Retinal pigment epithelial cell (primary cell): ENCODE measurements at regions not wholly inside any gene's neighbourhood (a gene's known extent, or its start where the extent isn't known, plus 50 kb on each side); places are given as distances from the start of the nearest gene placed in this dataset.
A peak's percentile ranks its signal among the peaks of the same experiment; 100 is the strongest.
"Not testable (repeated sequence)": the region's sequence is repeated elsewhere in the genome, so short reads cannot be mapped to it uniquely, and the experiment has no call there.

Experiments
- DNase-seq: peaks from one replicate; pipeline ENCODE4 v3.0.0-alpha.2; 2010; ENCODE audit warnings: low read depth
- H3K4me3 ChIP-seq: 2 replicates; pipeline ENCODE4 v1.5.1; 2011; ENCODE audit warnings: mild to moderate bottlenecking, low read length, control low read depth, moderate library complexity
- TF ChIP-seq, protein P1 (sequence below): conservative IDR thresholded peaks from 2 replicates; pipeline ENCODE4 v1.5.1; 2011; ENCODE audit warnings: low read depth, low read length, control low read depth, inconsistent platforms

DNA sequence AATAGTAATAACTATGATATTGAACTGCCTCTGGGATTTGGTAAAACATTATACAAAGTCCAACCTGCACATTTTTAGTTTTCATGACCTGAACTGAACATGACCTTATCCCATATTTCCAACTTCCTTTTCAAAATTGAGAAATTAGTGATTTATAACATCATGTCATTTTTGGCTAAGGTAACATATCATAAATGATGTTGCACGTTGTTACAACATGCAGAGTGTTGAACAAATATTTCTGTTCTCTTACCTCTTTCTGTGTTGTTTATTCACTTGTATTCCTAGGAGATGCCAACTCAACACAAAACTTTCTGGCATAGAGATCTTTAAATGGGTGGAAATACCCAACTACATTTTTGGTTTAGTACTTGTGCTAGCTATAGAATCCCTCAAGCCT lies 496.0 kb downstream of the SLC6A15 start:
- TF ChIP-seq, protein P1, sequence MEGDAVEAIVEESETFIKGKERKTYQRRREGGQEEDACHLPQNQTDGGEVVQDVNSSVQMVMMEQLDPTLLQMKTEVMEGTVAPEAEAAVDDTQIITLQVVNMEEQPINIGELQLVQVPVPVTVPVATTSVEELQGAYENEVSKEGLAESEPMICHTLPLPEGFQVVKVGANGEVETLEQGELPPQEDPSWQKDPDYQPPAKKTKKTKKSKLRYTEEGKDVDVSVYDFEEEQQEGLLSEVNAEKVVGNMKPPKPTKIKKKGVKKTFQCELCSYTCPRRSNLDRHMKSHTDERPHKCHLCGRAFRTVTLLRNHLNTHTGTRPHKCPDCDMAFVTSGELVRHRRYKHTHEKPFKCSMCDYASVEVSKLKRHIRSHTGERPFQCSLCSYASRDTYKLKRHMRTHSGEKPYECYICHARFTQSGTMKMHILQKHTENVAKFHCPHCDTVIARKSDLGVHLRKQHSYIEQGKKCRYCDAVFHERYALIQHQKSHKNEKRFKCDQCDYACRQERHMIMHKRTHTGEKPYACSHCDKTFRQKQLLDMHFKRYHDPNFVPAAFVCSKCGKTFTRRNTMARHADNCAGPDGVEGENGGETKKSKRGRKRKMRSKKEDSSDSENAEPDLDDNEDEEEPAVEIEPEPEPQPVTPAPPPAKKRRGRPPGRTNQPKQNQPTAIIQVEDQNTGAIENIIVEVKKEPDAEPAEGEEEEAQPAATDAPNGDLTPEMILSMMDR, result no peak
- DNase-seq, result no peak
- no peak overlapping the region for H3K4me3 ChIP-seq

DNA sequence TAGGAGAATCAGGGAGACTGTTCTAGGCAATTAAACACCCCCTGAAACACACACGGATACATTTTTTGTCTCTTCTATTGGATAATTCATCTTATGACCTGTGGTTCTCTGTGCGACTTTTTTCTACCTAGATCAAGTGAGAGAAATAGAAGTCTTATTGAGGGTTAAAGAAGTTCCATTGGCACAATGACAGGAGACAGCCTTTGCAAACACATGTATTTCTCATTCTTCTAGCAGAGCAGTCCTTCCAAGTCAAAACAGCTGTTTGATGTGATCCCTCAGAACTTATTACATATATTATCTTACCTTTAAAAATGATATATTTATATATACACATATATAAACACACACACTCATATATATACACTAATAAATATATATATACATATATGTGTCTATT lies 496.7 kb downstream of the SLC6A15 start:
- no peak overlapping the region for H3K4me3 ChIP-seq
- no peak for DNase-seq
- TF ChIP-seq, protein P1, result no peak

DNA sequence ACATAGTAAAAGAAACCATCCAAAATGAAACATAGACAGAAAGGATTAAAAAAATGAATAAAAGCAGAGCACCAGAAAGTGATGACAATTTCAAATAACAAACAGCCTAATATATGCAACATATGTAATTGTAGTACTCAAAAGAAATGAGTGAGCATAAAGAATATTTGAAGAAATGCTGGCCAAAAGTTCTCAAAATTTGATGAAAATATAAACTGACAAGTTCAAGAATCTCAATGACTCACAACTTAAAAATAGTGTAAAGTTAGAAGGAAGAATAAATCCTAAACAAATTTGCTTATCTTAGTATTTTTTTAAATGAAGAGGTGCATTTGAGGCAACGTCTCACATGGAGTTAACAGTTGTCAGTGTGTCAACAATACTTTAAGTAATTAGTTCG lies 498.9 kb downstream of the SLC6A15 start:
- no peak overlapping the region for H3K4me3 ChIP-seq
- TF ChIP-seq, protein P1, result no peak
- peak; percentile 31 for DNase-seq

DNA sequence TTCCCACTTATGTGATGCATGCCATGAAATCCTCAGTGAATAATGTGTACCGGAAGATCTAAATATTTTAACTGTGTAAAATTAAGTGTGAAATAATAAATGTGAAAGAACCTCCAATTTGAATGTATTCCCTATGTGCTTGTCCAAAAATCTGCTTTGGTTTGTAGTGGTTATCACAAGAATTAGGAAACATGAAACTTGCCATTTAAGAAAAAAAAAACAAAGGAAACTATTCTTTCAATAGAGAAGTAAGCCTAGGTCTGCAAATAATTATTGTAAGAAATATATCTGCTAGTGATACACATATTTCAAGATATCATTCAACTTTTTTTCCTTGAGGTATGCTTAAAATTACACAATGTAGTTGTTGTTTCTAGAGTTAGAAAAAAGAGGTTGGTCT lies 500.4 kb downstream of the SLC6A15 start:
- no peak overlapping the region for H3K4me3 ChIP-seq
- no peak for DNase-seq
- TF ChIP-seq, protein P1, result no peak

DNA sequence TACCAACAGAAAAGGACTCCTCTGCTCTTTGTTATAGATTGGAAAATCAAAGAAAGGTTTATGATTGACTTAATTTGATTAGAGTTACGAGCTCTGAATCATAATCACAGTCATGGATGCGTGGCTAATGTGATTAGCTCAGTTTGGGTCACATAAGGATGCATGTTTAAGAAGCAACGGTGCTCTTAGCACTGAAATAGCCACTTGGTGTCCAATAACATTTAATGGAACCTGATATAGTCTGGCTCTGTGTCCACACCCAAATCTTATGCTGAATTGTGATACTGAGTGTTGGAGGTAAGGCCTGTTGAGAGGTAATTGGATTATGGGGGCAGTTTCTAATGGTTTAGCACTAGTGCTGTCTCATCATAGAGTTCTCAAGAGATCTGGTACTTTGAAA lies 501.6 kb downstream of the SLC6A15 start:
- TF ChIP-seq, protein P1, result no peak
- DNase-seq, result peak; percentile 72
- H3K4me3 ChIP-seq, result no peak overlapping the region

DNA sequence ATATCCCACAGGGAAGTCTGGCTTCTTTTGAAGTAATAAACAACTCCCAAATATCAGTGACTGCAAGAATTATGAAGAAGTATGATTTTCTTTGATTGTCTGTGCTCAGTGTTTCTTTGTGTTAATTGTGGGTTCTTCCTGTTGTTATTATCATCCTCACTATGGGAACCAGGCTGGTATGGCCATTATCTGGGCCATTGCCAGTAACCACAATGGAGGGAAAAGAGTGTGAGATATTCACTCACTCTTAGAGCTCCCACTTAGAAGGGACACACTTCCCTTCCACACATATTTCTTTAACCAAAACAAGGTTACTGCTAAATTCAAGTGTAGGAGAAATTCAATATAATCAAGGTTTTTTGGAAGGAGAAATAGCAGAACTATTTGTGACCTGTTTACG lies 503.7 kb downstream of the SLC6A15 start:
- DNase-seq, result no peak
- TF ChIP-seq, protein P1, result no peak
- no peak overlapping the region for H3K4me3 ChIP-seq

DNA sequence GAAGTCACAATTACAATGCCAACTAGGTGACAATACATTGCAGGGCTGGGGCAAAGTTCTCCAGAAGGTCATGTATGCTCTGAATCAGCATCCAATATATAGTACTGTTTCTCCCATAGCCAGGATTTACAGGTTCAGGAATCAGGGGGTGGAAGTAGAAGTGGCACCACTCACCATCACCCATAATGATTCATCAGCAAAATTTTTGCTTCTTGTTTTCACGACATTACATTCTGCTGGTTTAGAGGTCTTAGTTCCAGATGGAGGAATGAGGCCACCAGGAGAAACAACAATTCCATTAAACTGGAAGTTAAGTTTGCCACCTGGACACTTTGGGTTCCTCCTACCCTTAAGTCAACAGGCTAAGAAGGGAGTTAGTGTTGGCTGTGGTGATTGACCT lies 505.9 kb downstream of the SLC6A15 start:
- not testable (repeated sequence) for DNase-seq, H3K4me3 ChIP-seq

DNA sequence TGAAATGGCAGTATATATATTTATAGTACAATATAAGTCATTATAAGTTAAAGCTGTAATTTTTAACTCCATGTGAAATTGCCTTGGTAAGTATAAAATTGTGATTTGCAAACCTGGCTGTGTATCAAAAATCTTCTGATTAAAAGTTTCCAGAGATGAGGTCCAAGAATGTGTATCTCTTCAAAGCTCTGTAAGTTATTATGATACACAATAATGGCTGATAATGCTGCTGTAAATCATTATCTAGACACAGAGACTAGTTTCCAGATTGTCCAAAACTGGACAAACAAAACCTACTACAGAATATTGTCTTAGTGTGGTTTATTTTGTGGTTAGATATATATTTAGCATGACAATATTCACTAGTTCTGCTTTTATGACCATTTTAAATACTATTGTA lies 514.8 kb downstream of the SLC6A15 start:
- no peak for DNase-seq
- TF ChIP-seq, protein P1, result no peak
- no peak overlapping the region for H3K4me3 ChIP-seq
